Left forelimb (tissue), 1 donor: ENCODE measurements at regions not wholly inside any gene's neighbourhood (a gene's known extent, or its start where the extent isn't known, plus 50 kb on each side); places are given as distances from the start of the nearest gene placed in this dataset.
"Not testable (repeated sequence)": the region's sequence is repeated elsewhere in the genome, so short reads cannot be mapped to it uniquely, and the experiment has no call there.

ENCODE experiments used
- DNase-seq: peaks from one replicate; pipeline ENCODE4 v3.0.0-alpha.2; 2018; ENCODE audit warnings: low spot score

GRCh38 chr4:122973465-122973864 lies 51.1 kb upstream of the NUDT6 start:
- no peak for DNase-seq

GRCh38 chr4:122976111-122976510 lies 53.7 kb upstream of the NUDT6 start:
- no peak for DNase-seq

- DNase-seq = no peak
Observed at GRCh38 chr4:122977103-122977502, 54.7 kb upstream of the NUDT6 start.

GRCh38 chr4:122978109-122978508 lies 55.7 kb upstream of the NUDT6 start:
- no peak for DNase-seq

- DNase-seq = no peak
Observed at GRCh38 chr4:122978789-122979188, 56.4 kb upstream of the NUDT6 start.

GRCh38 chr4:122980860-122981259 lies 58.5 kb upstream of the NUDT6 start:
- DNase-seq = no peak

- DNase-seq = no peak
Observed at GRCh38 chr4:122988696-122989095, 66.3 kb upstream of the NUDT6 start.

GRCh38 chr4:122990891-122991290 lies 68.5 kb upstream of the NUDT6 start:
- DNase-seq = no peak

GRCh38 chr4:122992057-122992456 lies 69.7 kb upstream of the NUDT6 start:
- DNase-seq = no peak

- no peak for DNase-seq
Observed at GRCh38 chr4:122992641-122993040, 70.2 kb upstream of the NUDT6 start.

GRCh38 chr4:122996350-122996749 lies 74.0 kb upstream of the NUDT6 start:
- no peak for DNase-seq

GRCh38 chr4:122997463-122998101 lies 75.2 kb upstream of the NUDT6 start:
- no peak for DNase-seq

- not testable (repeated sequence) for DNase-seq
Observed at GRCh38 chr4:123004079-123004478, 81.7 kb upstream of the NUDT6 start.

- DNase-seq = not testable (repeated sequence)
Observed at GRCh38 chr4:123005126-123005525, 82.7 kb upstream of the NUDT6 start.

GRCh38 chr4:123007679-123008078 lies 85.3 kb upstream of the NUDT6 start:
- no peak for DNase-seq

- not testable (repeated sequence) for DNase-seq
Observed at GRCh38 chr4:123012416-123012815, 90.0 kb upstream of the NUDT6 start.

GRCh38 chr4:123014038-123014437 lies 91.6 kb upstream of the NUDT6 start:
- no peak for DNase-seq

- no peak for DNase-seq
Observed at GRCh38 chr4:123017078-123017477, 94.7 kb upstream of the NUDT6 start.

- no peak for DNase-seq
Observed at GRCh38 chr4:123017636-123018395, 95.4 kb upstream of the NUDT6 start.

- no peak for DNase-seq
Observed at GRCh38 chr4:123018396-123018775, 96.0 kb upstream of the NUDT6 start.

GRCh38 chr4:123020285-123020684 lies 97.9 kb upstream of the NUDT6 start:
- DNase-seq = no peak

- DNase-seq = no peak
Observed at GRCh38 chr4:123023647-123024046, 101.2 kb upstream of the NUDT6 start.

GRCh38 chr4:123024710-123025109 lies 102.3 kb upstream of the NUDT6 start:
- DNase-seq = no peak

GRCh38 chr4:123025398-123025797 lies 103.0 kb upstream of the NUDT6 start:
- DNase-seq = no peak
